Pancreas (tissue), 10 donors: ENCODE measurements at regions not wholly inside any gene's neighbourhood (a gene's known extent, or its start where the extent isn't known, plus 50 kb on each side); places are given as distances from the start of the nearest gene placed in this dataset.

Experiments used
- ATAC-seq, 4 donors: fragments of 200-7000 bp; cut with Tn5 transposase; one replicate each; pipeline versions ENCODE4 v1.8.0 to v1.9.1; 2020; ENCODE audit warnings: mild to moderate bottlenecking in 4 of 4, moderate library complexity in 4 of 4
- DNase-seq, 6 donors: peaks; one replicate each; pipeline ENCODE4 v3.0.0-alpha.2; 2020
- FAIRE-seq: peaks from 2 replicates; lab custom pipeline; 2012; peaks lifted over from hg19 to GRCh38; lab: Jason Lieb, UNC
- H3K27ac ChIP-seq, 4 donors: fragments of 200-600 bp; sonication (generic); 1 replicate in 3 of 4; 2 replicates in 1 of 4; pipeline versions ENCODE4 v1.5.0 to v1.8.0; 2020
- H3K27me3 ChIP-seq, 4 donors: fragments of 200-600 bp; one replicate each; pipeline ENCODE4 v1.8.0; 2021
- H3K36me3 ChIP-seq, 3 donors: fragments of 200-600 bp; sonication (generic) in 1 of 3; one replicate each; pipeline versions ENCODE4 v1.5.0 to v1.8.0; 2020 to 2021
- H3K4me1 ChIP-seq, 3 donors: fragments of 200-600 bp; one replicate each; pipeline ENCODE4 v1.8.0; 2021
- H3K4me3 ChIP-seq, 4 donors: fragments of 200-600 bp; sonication (generic) in 2 of 4; one replicate each; pipeline versions ENCODE4 v1.5.0 to v1.8.0; 2020 to 2021
- H3K9me3 ChIP-seq, 4 donors: fragments of 200-600 bp; one replicate each; pipeline ENCODE4 v1.8.0; 2021
- WGBS, 2 donors: extraction: QIAGEN DNeasy Blood & Tissue Kit; methylation state at CpG; one replicate each; pipeline ENCODE4 v1.1.7; 2013; 5-methylcytosine and 5-hydroxymethylcytosine counted together
- intact Hi-C, 3 donors: fragments of 100-400 bp; cut with DNase I; formaldehyde crosslinking; loops; one replicate each; pipeline versions ENCODE4 v1.11.1 to v1.14.2; 2022
- TF ChIP-seq, protein P1 (sequence below), 4 donors: fragments of 200-600 bp; sonication (generic) in 3 of 4; IDR thresholded peaks; one replicate each; pipeline versions ENCODE4 v1.5.0 to v1.8.0; 2021; ENCODE audit warnings: antibody characterized with exemption in 4 of 4
- donor health status: healthy with polysubstance abuse.
- donor health status: DM: no; HTN: no; CAD: no; lungs with moderate emphysema.
- donor health status: DM: no; HTN: no; CAD: no.
- donor health status: control.
- donor health status: control.
- donor health status: Bipolar disorder and iron deficiency.
- donor health status: DM: yes; HTN: yes; CAD: no.
- donor health status: DM: no; HTN: no; CAD: no.
- donor health status: DM: no; HTN: no; CAD: no.
- donor health status: DM: yes; HTN: yes; CAD: no.

DNA sequence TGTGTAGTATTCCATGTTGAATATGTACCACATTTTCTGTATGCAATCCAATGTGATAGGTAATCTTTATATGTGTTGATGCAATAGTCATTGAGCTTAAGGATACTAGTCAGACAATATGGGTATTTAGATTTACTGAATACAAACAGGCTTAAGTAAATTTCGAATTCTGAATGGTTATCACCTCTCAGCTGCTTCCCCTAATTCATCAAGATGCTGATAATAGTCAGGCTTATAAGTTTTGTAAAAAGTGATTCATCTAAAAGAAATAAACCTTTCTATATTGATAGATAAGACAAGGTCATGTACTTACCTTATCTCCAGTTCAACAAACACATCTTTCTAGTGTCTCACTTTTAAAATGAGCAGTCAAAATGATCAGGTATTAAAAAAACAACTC, 205.5 kb downstream of the CASP12 start:
- no peaks in the 10 kb centered on the region for H3K36me3 ChIP-seq
- no peak for FAIRE-seq
- WGBS, 2 donors: 22 to 32% methylated on average over 1 of the region's 1 CpG
- no peak overlapping the region for H3K27ac ChIP-seq
- DNase-seq: no peak
- H3K4me1 ChIP-seq: no peaks in the 10 kb centered on the region
- H3K4me3 ChIP-seq: no peak overlapping the region
- intact Hi-C loops: no loop called here
- no peak for ATAC-seq
- H3K27me3 ChIP-seq: no peaks in the 10 kb centered on the region
- no peaks in the 10 kb centered on the region for H3K9me3 ChIP-seq
- TF ChIP-seq, protein P1, sequence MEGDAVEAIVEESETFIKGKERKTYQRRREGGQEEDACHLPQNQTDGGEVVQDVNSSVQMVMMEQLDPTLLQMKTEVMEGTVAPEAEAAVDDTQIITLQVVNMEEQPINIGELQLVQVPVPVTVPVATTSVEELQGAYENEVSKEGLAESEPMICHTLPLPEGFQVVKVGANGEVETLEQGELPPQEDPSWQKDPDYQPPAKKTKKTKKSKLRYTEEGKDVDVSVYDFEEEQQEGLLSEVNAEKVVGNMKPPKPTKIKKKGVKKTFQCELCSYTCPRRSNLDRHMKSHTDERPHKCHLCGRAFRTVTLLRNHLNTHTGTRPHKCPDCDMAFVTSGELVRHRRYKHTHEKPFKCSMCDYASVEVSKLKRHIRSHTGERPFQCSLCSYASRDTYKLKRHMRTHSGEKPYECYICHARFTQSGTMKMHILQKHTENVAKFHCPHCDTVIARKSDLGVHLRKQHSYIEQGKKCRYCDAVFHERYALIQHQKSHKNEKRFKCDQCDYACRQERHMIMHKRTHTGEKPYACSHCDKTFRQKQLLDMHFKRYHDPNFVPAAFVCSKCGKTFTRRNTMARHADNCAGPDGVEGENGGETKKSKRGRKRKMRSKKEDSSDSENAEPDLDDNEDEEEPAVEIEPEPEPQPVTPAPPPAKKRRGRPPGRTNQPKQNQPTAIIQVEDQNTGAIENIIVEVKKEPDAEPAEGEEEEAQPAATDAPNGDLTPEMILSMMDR (IDR thresholded peaks at IDR 0.05): no peak

DNA sequence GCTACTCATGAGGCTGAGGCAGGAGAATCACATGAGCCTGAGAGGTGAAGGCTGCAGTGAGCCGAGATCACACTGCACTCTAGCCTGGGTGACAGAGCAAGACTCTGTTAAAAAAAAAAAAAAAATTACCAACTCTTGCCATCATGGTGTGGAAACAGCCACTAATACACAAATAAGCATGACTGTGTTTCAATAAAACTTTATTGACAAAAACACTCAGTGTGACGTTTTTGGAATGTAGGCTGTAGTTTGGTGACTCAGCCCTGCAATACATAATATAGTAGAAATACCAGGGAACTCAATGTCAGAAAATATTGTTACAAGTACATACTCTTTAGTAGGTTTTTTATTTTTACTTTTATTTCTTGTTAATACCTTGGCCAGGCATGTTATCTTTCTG, 207.1 kb downstream of the CASP12 start:
- Histone ChIP-seq H3K4me1 (no peaks in the 10 kb centered on the region), H3K4me3 (no peak overlapping the region), H3K27ac (no peak overlapping the region), H3K36me3 (no peaks in the 10 kb centered on the region), H3K27me3 (no peaks in the 10 kb centered on the region), H3K9me3 (no peaks in the 10 kb centered on the region)
- 67 to 70% methylated on average over 2 of the region's 2 CpGs for WGBS, 2 donors
- no peak for DNase-seq
- TF ChIP-seq, protein P1 (IDR thresholded peaks at IDR 0.05): no peak
- ATAC-seq: no peak
- intact Hi-C loops: no loop called here
- FAIRE-seq: no peak

DNA sequence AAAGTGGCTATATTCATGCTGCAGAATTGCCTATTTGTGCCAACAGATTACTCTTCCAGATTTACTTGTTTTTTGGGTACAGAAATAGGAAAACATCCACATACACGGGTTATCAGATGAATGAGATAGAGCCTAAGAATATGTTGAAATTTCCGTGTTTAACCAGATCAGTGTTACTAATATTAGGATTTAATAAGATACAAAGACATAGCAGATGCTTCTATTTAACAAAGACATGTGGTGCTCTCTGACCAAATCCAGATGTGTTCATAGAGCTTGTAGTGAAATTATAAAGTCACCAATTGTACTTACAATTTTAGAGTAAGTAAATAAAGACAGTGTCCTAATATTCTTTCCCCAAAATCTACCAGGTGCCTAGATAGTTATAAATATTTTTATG, 208.0 kb downstream of the CASP12 start:
- Histone ChIP-seq H3K36me3 (no peaks in the 10 kb centered on the region), H3K9me3 (no peaks in the 10 kb centered on the region), H3K27me3 (no peaks in the 10 kb centered on the region), H3K4me1 (no peaks in the 10 kb centered on the region), H3K27ac (no peak overlapping the region), H3K4me3 (no peak overlapping the region)
- TF ChIP-seq, protein P1 (IDR thresholded peaks at IDR 0.05): no peak
- intact Hi-C loops: no loop called here
- WGBS, 2 donors: 54 to 67% methylated on average over 2 of the region's 2 CpGs
- FAIRE-seq: no peak
- DNase-seq: no peak
- ATAC-seq: no peak

DNA sequence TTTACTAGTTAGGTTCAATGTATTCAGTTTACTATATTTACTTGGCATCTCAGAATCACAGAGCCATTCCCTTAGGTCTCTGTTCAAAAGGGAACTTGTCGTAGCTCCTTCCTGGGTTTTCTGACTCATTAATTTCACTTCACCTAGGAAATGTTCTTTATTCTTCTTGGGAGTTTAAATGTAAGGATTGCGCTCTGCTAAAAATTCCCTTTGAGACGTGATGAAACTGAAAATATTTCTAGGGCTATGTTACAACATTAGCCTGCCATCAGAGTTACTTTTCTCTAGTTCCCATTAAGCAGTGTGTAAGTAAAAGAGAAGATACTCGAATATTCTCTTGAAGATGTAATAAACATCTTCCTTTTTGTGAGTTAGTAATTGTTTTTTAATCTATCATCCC, 209.5 kb downstream of the CASP12 start:
- Histone ChIP-seq H3K9me3 (no peaks in the 10 kb centered on the region), H3K4me3 (no peak overlapping the region), H3K27me3 (no peaks in the 10 kb centered on the region), H3K27ac (no peak overlapping the region), H3K36me3 (no peaks in the 10 kb centered on the region), H3K4me1 (no peaks in the 10 kb centered on the region)
- no peak for DNase-seq
- intact Hi-C loops: no loop called here
- TF ChIP-seq, protein P1 (IDR thresholded peaks at IDR 0.05): no peak
- 66 to 71% methylated on average over 4 of the region's 4 CpGs for WGBS, 2 donors
- FAIRE-seq: no peak
- ATAC-seq: no peak

DNA sequence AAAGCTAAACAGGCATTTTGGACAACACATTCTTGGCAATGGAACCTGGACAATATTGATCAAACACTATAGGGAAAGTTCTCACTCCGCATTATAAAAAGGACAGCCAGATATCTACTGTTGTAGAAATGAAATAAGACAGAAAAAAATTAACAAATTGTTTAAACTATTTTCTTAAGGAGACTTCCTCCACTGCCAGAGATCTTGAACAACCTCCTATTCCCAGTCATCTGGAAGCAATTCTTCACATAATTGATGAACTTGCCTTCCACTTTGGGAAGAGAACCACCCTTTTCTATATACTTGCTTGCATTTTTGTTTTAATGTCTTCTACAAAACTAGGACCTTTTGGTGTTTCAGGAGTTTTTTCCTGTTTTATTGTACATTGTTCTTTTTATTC, 216.1 kb downstream of the CASP12 start:
- intact Hi-C loops: no loop called here
- FAIRE-seq (no peak), ATAC-seq (no peak), DNase-seq (no peak)
- TF ChIP-seq, protein P1 (IDR thresholded peaks at IDR 0.05): no peak
- Histone ChIP-seq H3K4me1 (no peaks in the 10 kb centered on the region), H3K36me3 (no peaks in the 10 kb centered on the region), H3K27me3 (no peaks in the 10 kb centered on the region), H3K27ac (no peak overlapping the region), H3K9me3 (no peaks in the 10 kb centered on the region), H3K4me3 (no peak overlapping the region)
- WGBS, 2 donors: 48 to 57% methylated on average over 1 of the region's 1 CpG
